ENCODE measurements at regions not wholly inside any gene's neighbourhood (a gene's known extent, or its start where the extent isn't known, plus 50 kb on each side); places are given as distances from the start of the nearest gene placed in this dataset.

DNA sequence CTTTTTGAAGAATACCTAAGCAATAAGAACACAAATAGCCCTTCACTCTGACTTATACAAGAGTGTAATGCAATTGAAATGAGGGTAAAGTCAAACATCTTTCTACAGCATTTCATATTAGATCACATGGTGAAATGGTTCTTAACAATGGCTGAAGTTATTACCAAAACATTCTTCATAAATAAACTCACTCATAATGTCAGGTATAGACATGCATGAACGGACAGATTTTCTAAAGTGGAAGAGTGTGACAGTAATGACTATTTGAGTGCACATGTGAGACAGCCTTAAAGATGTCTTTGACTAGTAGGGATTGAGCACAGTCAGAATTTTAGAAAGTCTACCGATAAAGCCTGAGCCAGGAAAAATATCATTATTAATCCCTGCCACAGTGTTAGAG lies 471.0 kb downstream of the ZPLD1 start:
- TF ChIP-seq EZH2 (IDR thresholded peaks at IDR 0.05; ENCODE audit: borderline replicate concordance, control insufficient read depth, low read depth, low read length) (no peak), YBX1 (IDR thresholded peaks at IDR 0.05) (no peak), SUZ12 (IDR thresholded peaks at IDR 0.05; ENCODE audit: unreplicated experiment) (no peak), IRF3 (IDR thresholded peaks at IDR 0.05) (no peak), POLR2A (IDR thresholded peaks at IDR 0.05; ENCODE audit: low read depth, low read length) (no peak), POLR2AphosphoS5 (IDR thresholded peaks at IDR 0.05; ENCODE audit: low read length) (no peak), ZZZ3 (IDR thresholded peaks at IDR 0.05; ENCODE audit: control insufficient read depth, insufficient read length, low read depth) (no peak), MEF2B (IDR thresholded peaks at IDR 0.05; ENCODE audit: partially characterized antibody, poor library complexity, severe bottlenecking) (no peak), CHD1 (IDR thresholded peaks at IDR 0.05; ENCODE audit: low read depth, low read length) (no peak), PAX8 (IDR thresholded peaks at IDR 0.05) (no peak)
- TF ChIP-seq, protein P1, sequence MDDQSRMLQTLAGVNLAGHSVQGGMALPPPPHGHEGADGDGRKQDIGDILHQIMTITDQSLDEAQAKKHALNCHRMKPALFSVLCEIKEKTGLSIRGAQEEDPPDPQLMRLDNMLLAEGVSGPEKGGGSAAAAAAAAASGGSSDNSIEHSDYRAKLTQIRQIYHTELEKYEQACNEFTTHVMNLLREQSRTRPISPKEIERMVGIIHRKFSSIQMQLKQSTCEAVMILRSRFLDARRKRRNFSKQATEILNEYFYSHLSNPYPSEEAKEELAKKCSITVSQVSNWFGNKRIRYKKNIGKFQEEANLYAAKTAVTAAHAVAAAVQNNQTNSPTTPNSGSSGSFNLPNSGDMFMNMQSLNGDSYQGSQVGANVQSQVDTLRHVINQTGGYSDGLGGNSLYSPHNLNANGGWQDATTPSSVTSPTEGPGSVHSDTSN (IDR thresholded peaks at IDR 0.05; ENCODE audit: insufficient replicate concordance, low read depth, low read length): no peak
- TF ChIP-seq, protein P2, sequence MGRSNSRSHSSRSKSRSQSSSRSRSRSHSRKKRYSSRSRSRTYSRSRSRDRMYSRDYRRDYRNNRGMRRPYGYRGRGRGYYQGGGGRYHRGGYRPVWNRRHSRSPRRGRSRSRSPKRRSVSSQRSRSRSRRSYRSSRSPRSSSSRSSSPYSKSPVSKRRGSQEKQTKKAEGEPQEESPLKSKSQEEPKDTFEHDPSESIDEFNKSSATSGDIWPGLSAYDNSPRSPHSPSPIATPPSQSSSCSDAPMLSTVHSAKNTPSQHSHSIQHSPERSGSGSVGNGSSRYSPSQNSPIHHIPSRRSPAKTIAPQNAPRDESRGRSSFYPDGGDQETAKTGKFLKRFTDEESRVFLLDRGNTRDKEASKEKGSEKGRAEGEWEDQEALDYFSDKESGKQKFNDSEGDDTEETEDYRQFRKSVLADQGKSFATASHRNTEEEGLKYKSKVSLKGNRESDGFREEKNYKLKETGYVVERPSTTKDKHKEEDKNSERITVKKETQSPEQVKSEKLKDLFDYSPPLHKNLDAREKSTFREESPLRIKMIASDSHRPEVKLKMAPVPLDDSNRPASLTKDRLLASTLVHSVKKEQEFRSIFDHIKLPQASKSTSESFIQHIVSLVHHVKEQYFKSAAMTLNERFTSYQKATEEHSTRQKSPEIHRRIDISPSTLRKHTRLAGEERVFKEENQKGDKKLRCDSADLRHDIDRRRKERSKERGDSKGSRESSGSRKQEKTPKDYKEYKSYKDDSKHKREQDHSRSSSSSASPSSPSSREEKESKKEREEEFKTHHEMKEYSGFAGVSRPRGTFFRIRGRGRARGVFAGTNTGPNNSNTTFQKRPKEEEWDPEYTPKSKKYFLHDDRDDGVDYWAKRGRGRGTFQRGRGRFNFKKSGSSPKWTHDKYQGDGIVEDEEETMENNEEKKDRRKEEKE (IDR thresholded peaks at IDR 0.05): no peak
